ENCODE measurements at regions not wholly inside any gene's neighbourhood (a gene's known extent, or its start where the extent isn't known, plus 50 kb on each side); places are given as distances from the start of the nearest gene placed in this dataset.

GRCh38 chr12:24095245-24095644 lies 145.8 kb upstream of the SOX5 start:
- Histone ChIP-seq H3K9ac (no peak overlapping the region), H3K27ac (no peak overlapping the region), H4K20me1 (ENCODE audit: low read depth) (no peaks in the 10 kb centered on the region), H2AFZ (replicated peaks) (no peak overlapping the region), H3K36me3 (no peaks in the 10 kb centered on the region), H3F3A (ENCODE audit: low read depth) (no peaks in the 10 kb centered on the region), H3K4me1 (peaks cover 6% of the 10 kb centered on the region), H3K79me2 (ENCODE audit: low read depth) (no peaks in the 10 kb centered on the region), H3K4me2 (no peak overlapping the region), H3K4me3 (no peak overlapping the region), H3K9me3 (ENCODE audit: low read depth) (no peaks in the 10 kb centered on the region), H3K27me3 (no peaks in the 10 kb centered on the region)
- Mint-ChIP-seq H3K27ac (no peak overlapping the region), H3K4me3 (no peak overlapping the region), H3K36me3 (peaks cover 2% of the 10 kb centered on the region), H3K9me3 (peaks cover 3% of the 10 kb centered on the region), H3K4me1 (no peaks in the 10 kb centered on the region), H3K27me3 (ENCODE audit: insufficient read depth, low read depth) (no peaks in the 10 kb centered on the region)
- no peak for TF ChIP-seq EZH2phosphoT487 (IDR thresholded peaks at IDR 0.05)
- no peak for TF ChIP-seq CTCF (IDR thresholded peaks at IDR 0.05)
- no peak for TF ChIP-seq EZH2 (IDR thresholded peaks at IDR 0.05)
- no peak for DNase-seq (ENCODE audit: low spot score)

GRCh38 chr12:24089510-24089890 lies 140.0 kb upstream of the SOX5 start:
- Mint-ChIP-seq H3K4me3 (no peak overlapping the region), H3K27ac (no peak overlapping the region), H3K36me3 (no peaks in the 10 kb centered on the region), H3K4me1 (no peaks in the 10 kb centered on the region), H3K9me3 (peaks cover 3% of the 10 kb centered on the region), H3K27me3 (ENCODE audit: insufficient read depth, low read depth) (no peaks in the 10 kb centered on the region)
- no peak overlapping the region for H3K4me3 ChIP-seq
- no peaks in the 10 kb centered on the region for H3K27me3 ChIP-seq
- TF ChIP-seq EZH2 (IDR thresholded peaks at IDR 0.05) (no peak), EZH2phosphoT487 (IDR thresholded peaks at IDR 0.05) (no peak), CTCF (IDR thresholded peaks at IDR 0.05) (no peak)
- H3K4me2 ChIP-seq = no peak overlapping the region
- no peaks in the 10 kb centered on the region for H4K20me1 ChIP-seq (ENCODE audit: low read depth)
- no peaks in the 10 kb centered on the region for H3K79me2 ChIP-seq (ENCODE audit: low read depth)
- no peak overlapping the region for H3K9ac ChIP-seq
- H3K4me1 ChIP-seq = peaks cover 15% of the 10 kb centered on the region
- H3K27ac ChIP-seq = no peak overlapping the region
- DNase-seq (ENCODE audit: low spot score) = no peak
- H3K9me3 ChIP-seq (ENCODE audit: low read depth) = no peaks in the 10 kb centered on the region
- H2AFZ ChIP-seq (replicated peaks) = no peak overlapping the region
- no peaks in the 10 kb centered on the region for H3F3A ChIP-seq (ENCODE audit: low read depth)
- H3K36me3 ChIP-seq = no peaks in the 10 kb centered on the region

DNA sequence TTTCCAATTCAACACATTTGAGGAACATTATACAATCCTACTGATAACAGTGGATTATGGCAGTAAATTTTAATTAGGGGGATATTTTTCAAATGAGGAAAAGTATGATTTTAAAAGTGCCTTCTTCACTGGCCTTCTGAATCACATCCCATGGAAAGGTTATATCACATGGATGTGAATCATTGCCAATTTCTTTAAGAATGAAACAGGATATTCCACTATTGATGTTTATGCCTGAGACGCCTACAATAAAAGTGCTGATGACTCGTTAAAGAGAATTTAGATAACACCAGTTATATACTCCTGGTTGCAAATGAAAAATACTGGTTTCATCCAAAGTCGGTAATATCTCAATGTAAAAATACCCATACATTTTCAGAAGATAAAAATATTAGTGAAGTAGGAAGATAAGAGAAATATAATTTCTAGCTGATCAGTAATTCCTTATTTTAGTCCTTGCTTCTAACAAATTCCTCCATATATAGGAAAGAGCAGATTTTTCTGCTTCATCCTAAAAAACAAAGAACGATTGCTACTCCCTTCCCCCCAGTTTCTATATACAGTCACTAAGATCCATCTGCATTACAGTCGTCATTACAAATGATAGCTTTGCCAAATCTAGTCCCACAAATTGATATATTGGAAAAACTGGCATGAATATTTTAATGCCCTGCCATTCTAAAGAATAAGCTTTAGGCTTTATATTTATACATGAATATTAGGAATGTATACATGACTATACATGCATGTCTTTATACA lies 139.5 kb upstream of the SOX5 start:
- H3K4me3 ChIP-seq = no peak overlapping the region
- no peak for DNase-seq (ENCODE audit: low spot score)
- no peaks in the 10 kb centered on the region for H3K36me3 Mint-ChIP-seq

More for the DNA sequence above, 139.5 kb upstream of the SOX5 start:
- no peak overlapping the region for H3K27ac ChIP-seq
- no peak overlapping the region for H2AFZ ChIP-seq (replicated peaks)
- H3K4me1 ChIP-seq = peaks cover 15% of the 10 kb centered on the region
- H3K79me2 ChIP-seq (ENCODE audit: low read depth) = no peaks in the 10 kb centered on the region
- Mint-ChIP-seq H3K4me3 (no peak overlapping the region), H3K4me1 (no peaks in the 10 kb centered on the region), H3K9me3 (peaks cover 3% of the 10 kb centered on the region), H3K27me3 (ENCODE audit: insufficient read depth, low read depth) (no peaks in the 10 kb centered on the region), H3K27ac (no peak overlapping the region)
- H3K9me3 ChIP-seq (ENCODE audit: low read depth) = no peaks in the 10 kb centered on the region
- H3K36me3 ChIP-seq = no peaks in the 10 kb centered on the region
- H3K4me2 ChIP-seq = no peak overlapping the region
- no peaks in the 10 kb centered on the region for H3K27me3 ChIP-seq
- no peaks in the 10 kb centered on the region for H3F3A ChIP-seq (ENCODE audit: low read depth)
- no peaks in the 10 kb centered on the region for H4K20me1 ChIP-seq (ENCODE audit: low read depth)
- no peak overlapping the region for H3K9ac ChIP-seq
- no peak for TF ChIP-seq EZH2 (IDR thresholded peaks at IDR 0.05)
- no peak for TF ChIP-seq EZH2phosphoT487 (IDR thresholded peaks at IDR 0.05)
- no peak for TF ChIP-seq CTCF (IDR thresholded peaks at IDR 0.05)

Data from neural progenitor cell (in vitro differentiated cells).